ENCODE measurements at regions not wholly inside any gene's neighbourhood (a gene's known extent, or its start where the extent isn't known, plus 50 kb on each side); places are given as distances from the start of the nearest gene placed in this dataset.

- POLR2A ChIA-PET, result no interaction called here
- no peaks in the 10 kb centered on the region for H4K20me1 ChIP-seq (replicated peaks; ENCODE audit: control insufficient read depth, extremely low read depth, insufficient read depth, low read length)
- H3K4me1 ChIP-seq (ENCODE audit: control insufficient read depth, extremely low read depth, insufficient read depth, low read length), result peaks cover 6% of the 10 kb centered on the region
- H3K4me3 ChIP-seq (replicated peaks in 1 of 3; ENCODE audit: insufficient read depth in 1 of 3, low read depth in 1 of 3, low read length in 3 of 3), result no peak overlapping the region
- no peak overlapping the region for H2AFZ ChIP-seq (ENCODE audit: low read depth, low read length)
- intact Hi-C loops (cut with micrococcal nuclease), result no loop called here
- dilution Hi-C loops (cut with MboI; ENCODE audit: extremely low pct_ligation_motif_present, low sequenced_read_pairs), result no loop called here
- CTCF ChIA-PET, result no interaction called here
- no peaks in the 10 kb centered on the region for H3K36me3 ChIP-seq (ENCODE audit: control insufficient read depth in 2 of 2, extremely low read depth in 1 of 2, insufficient read depth in 2 of 2, low read length in 2 of 2)
- H3K27ac ChIP-seq (ENCODE audit: insufficient read depth, low read depth, low read length), result no peak overlapping the region
- FAIRE-seq (no peak), DNase-seq (ENCODE audit: low read depth, low spot score) (no peak)
- H3K79me2 ChIP-seq (ENCODE audit: control insufficient read depth, insufficient read depth, low read length), result no peaks in the 10 kb centered on the region
- no peak for TF ChIP-seq POLR2AphosphoS5 (IDR thresholded peaks at IDR 0.05; ENCODE audit: insufficient read depth, low read depth, low read length)
- no peak for TF ChIP-seq POLR2A (IDR thresholded peaks at IDR 0.05; ENCODE audit: low read depth, low read length)
- TF ChIP-seq FOS (IDR thresholded peaks at IDR 0.05; ENCODE audit: borderline replicate concordance, insufficient read depth, low read length), result no peak
- no peak for TF ChIP-seq EZH2 (IDR thresholded peaks at IDR 0.05; ENCODE audit: borderline replicate concordance, low read depth, low read length, severe bottlenecking)
- TF ChIP-seq GATA2 (IDR thresholded peaks at IDR 0.05; ENCODE audit: insufficient read depth, insufficient read length, low read depth, low read length), result no peak
- no peak for TF ChIP-seq CTCF (IDR thresholded peaks at IDR 0.05; ENCODE audit: extremely low read depth in 1 of 2, insufficient read depth in 1 of 2, low read depth in 1 of 2, low read length in 2 of 2)
- TF ChIP-seq MYC (IDR thresholded peaks at IDR 0.05; ENCODE audit: low read depth, low read length), result no peak
- no peak for TF ChIP-seq MAX (IDR thresholded peaks at IDR 0.05; ENCODE audit: insufficient read depth, insufficient read length)
- TF ChIP-seq JUN (IDR thresholded peaks at IDR 0.05; ENCODE audit: borderline replicate concordance, insufficient read depth, insufficient read length, low read depth), result no peak
- H3K9me3 ChIP-seq (replicated peaks; ENCODE audit: control insufficient read depth, insufficient read depth, low read length), result no peaks in the 10 kb centered on the region
- no peaks in the 10 kb centered on the region for H3K9me1 ChIP-seq (replicated peaks; ENCODE audit: control insufficient read depth, extremely low read depth, insufficient read depth, low read length)
- no peak overlapping the region for H3K4me2 ChIP-seq (ENCODE audit: insufficient read depth, low read length)
- H3K9ac ChIP-seq (replicated peaks; ENCODE audit: extremely low read depth, insufficient read depth, low read length), result no peak overlapping the region
- no TSS peak for BruUV-seq (replicated peaks)
- H3K27me3 ChIP-seq (ENCODE audit: control insufficient read depth in 2 of 2, insufficient read depth in 2 of 2, low read length in 2 of 2), result peaks cover 0 to 2% of the 10 kb centered on the region in 2 experiments
Measured at GRCh38 chr3:23004971-23005370, 198.2 kb upstream of the UBE2E2 start.

Data from endothelial cell of umbilical vein (primary cell).